ENCODE measurements at regions not wholly inside any gene's neighbourhood (a gene's known extent, or its start where the extent isn't known, plus 50 kb on each side); places are given as distances from the start of the nearest gene placed in this dataset.

GRCh38 chr2:4745056-4745991 is 946.9 kb upstream of the SOX11 start:
- no peaks in the 10 kb centered on the region for H3K4me1 ChIP-seq
- H3K27ac ChIP-seq, result no peak overlapping the region
- no peaks in the 10 kb centered on the region for H3K36me3 ChIP-seq
- no peak for DNase-seq
- no peaks in the 10 kb centered on the region for H3K9me3 ChIP-seq
- TF ChIP-seq, protein P1, sequence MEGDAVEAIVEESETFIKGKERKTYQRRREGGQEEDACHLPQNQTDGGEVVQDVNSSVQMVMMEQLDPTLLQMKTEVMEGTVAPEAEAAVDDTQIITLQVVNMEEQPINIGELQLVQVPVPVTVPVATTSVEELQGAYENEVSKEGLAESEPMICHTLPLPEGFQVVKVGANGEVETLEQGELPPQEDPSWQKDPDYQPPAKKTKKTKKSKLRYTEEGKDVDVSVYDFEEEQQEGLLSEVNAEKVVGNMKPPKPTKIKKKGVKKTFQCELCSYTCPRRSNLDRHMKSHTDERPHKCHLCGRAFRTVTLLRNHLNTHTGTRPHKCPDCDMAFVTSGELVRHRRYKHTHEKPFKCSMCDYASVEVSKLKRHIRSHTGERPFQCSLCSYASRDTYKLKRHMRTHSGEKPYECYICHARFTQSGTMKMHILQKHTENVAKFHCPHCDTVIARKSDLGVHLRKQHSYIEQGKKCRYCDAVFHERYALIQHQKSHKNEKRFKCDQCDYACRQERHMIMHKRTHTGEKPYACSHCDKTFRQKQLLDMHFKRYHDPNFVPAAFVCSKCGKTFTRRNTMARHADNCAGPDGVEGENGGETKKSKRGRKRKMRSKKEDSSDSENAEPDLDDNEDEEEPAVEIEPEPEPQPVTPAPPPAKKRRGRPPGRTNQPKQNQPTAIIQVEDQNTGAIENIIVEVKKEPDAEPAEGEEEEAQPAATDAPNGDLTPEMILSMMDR (IDR thresholded peaks at IDR 0.05), result no peak
- H3K27me3 ChIP-seq, result no peaks in the 10 kb centered on the region
- H3K4me3 ChIP-seq, result no peak overlapping the region
- ATAC-seq, result peak; percentile 37
- intact Hi-C loops (cut with DNase I), result no loop called here

GRCh38 chr2:4753721-4754120 is 938.5 kb upstream of the SOX11 start:
- intact Hi-C loops (cut with DNase I), result no loop called here
- H3K27me3 ChIP-seq, result no peaks in the 10 kb centered on the region
- DNase-seq, result no peak
- H3K4me3 ChIP-seq, result no peak overlapping the region
- no peaks in the 10 kb centered on the region for H3K4me1 ChIP-seq
- H3K9me3 ChIP-seq, result no peaks in the 10 kb centered on the region
- H3K36me3 ChIP-seq, result no peaks in the 10 kb centered on the region
- TF ChIP-seq, protein P1 (IDR thresholded peaks at IDR 0.05), result no peak
- ATAC-seq, result no peak
- no peak overlapping the region for H3K27ac ChIP-seq

GRCh38 chr2:4762951-4763376 is 929.2 kb upstream of the SOX11 start:
- intact Hi-C loops (cut with DNase I), result no loop called here
- DNase-seq, result no peak
- Histone ChIP-seq H3K4me1 (no peaks in the 10 kb centered on the region), H3K4me3 (no peak overlapping the region), H3K27ac (no peak overlapping the region), H3K36me3 (no peaks in the 10 kb centered on the region), H3K27me3 (no peaks in the 10 kb centered on the region), H3K9me3 (no peaks in the 10 kb centered on the region)
- TF ChIP-seq, protein P1 (IDR thresholded peaks at IDR 0.05), result peak; percentile 17
- no peak for ATAC-seq

DNA sequence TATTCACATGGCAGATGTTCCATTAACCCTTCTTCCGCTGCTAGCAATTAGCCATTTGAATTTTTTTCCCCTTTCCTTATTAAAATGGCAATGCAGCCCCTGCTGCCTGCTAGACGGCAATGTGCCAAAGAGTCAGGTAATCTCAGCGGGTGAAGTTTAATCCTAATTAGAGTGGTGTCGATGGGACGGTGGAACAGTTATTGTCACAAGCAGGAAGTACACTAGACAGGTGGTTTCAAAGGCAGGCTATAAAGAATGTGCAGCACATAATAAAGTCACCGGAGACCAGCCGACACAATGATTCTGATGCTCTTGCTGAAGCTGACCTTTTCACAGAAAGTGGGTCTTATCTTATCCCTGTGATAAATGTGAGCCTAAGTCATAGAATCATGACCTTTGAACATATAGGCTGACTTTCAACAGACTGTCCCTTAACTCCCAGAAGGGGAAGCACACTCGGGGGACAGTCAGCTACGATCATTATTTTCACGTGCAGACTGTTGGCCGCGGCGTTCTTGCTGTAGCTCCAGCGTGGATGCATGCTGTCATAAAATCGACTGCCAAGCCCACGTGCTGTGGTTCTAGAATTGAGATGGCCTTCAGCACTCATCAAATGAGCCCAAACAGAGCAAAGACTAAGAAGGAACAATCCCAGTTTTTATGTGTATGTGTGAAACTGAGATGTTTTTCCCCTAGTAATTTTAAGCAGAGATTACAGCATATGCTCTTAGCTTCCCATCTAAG is 926.2 kb upstream of the SOX11 start:
- Histone ChIP-seq H3K27me3 (no peaks in the 10 kb centered on the region), H3K4me1 (no peaks in the 10 kb centered on the region), H3K36me3 (no peaks in the 10 kb centered on the region), H3K4me3 (no peak overlapping the region), H3K9me3 (no peaks in the 10 kb centered on the region), H3K27ac (no peak overlapping the region)
- DNase-seq, result no peak
- intact Hi-C loops (cut with DNase I), result no loop called here
- ATAC-seq, result no peak
- TF ChIP-seq, protein P1 (IDR thresholded peaks at IDR 0.05), result no peak

DNA sequence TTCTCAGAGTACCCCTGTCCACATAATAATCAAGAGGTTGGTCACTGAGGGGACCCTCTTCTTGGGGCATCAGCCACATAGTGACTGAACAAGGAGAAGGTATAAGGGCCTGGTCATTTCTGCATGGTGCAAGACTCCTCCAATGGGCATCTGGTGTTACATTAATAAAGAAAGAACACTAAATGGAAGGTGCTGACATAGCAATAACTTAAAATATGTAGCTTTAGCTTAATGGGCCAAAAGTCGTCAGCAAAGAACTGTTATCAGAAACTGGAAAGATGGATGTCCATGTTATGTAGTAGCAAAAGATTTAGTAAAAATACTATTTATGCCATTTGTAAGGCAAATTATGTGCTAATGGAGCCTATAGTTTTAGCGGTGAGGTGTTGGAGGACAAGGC is 916.5 kb upstream of the SOX11 start:
- no peaks in the 10 kb centered on the region for H3K4me1 ChIP-seq
- no peak for ATAC-seq
- no peak for DNase-seq
- no peak overlapping the region for H3K4me3 ChIP-seq
- H3K36me3 ChIP-seq, result no peaks in the 10 kb centered on the region
- peaks cover 4% of the 10 kb centered on the region for H3K9me3 ChIP-seq
- intact Hi-C loops (cut with DNase I), result no loop called here
- H3K27ac ChIP-seq, result no peak overlapping the region
- no peaks in the 10 kb centered on the region for H3K27me3 ChIP-seq
- TF ChIP-seq, protein P1 (IDR thresholded peaks at IDR 0.05), result no peak

Measured in upper lobe of right lung (tissue), 1 donor.